ENCODE measurements at regions not wholly inside any gene's neighbourhood (a gene's known extent, or its start where the extent isn't known, plus 50 kb on each side); places are given as distances from the start of the nearest gene placed in this dataset.

GRCh38 chr10:61317706-61318105, 135.5 kb downstream of the TMEM26 start:
- no peak for DNase-seq

GRCh38 chr10:61316676-61317265, 136.4 kb downstream of the TMEM26 start:
- no peak for DNase-seq

- DNase-seq: no peak
Measured at GRCh38 chr10:61314273-61314672, 138.9 kb downstream of the TMEM26 start.

- no peak for DNase-seq
Measured at GRCh38 chr10:61313460-61313859, 139.7 kb downstream of the TMEM26 start.

- DNase-seq: no peak
Measured at GRCh38 chr10:61304746-61305145, 148.4 kb downstream of the TMEM26 start.

GRCh38 chr10:61302124-61302523, 151.1 kb downstream of the TMEM26 start:
- DNase-seq: no peak

- no peak for DNase-seq
Measured at GRCh38 chr10:61301575-61301974, 151.6 kb downstream of the TMEM26 start.

- DNase-seq: no peak
Measured at GRCh38 chr10:61299841-61300240, 153.3 kb downstream of the TMEM26 start.

- DNase-seq: no peak
Measured at GRCh38 chr10:61299156-61299555, 154.0 kb downstream of the TMEM26 start.

GRCh38 chr10:61298194-61298593, 155.0 kb downstream of the TMEM26 start:
- DNase-seq: no peak

- no peak for DNase-seq
Measured at GRCh38 chr10:61296161-61296560, 157.0 kb downstream of the TMEM26 start.

GRCh38 chr10:61294131-61294530, 159.1 kb downstream of the TMEM26 start:
- no peak for DNase-seq

GRCh38 chr10:61289813-61290212, 163.4 kb downstream of the TMEM26 start:
- no peak for DNase-seq

- no peak for DNase-seq
Measured at GRCh38 chr10:61286686-61287085, 166.5 kb downstream of the TMEM26 start.

GRCh38 chr10:61285749-61286148, 167.4 kb downstream of the TMEM26 start:
- no peak for DNase-seq

- peak; percentile 48 for DNase-seq
Measured at GRCh38 chr10:61284222-61284890, 168.8 kb downstream of the TMEM26 start.

GRCh38 chr10:61283481-61284221, 169.5 kb downstream of the TMEM26 start:
- no peak for DNase-seq

GRCh38 chr10:61283066-61283465, 170.1 kb downstream of the TMEM26 start:
- DNase-seq: no peak

GRCh38 chr10:61280303-61280702, 172.9 kb downstream of the TMEM26 start:
- no peak for DNase-seq

GRCh38 chr10:61279400-61279799, 173.8 kb downstream of the TMEM26 start:
- no peak for DNase-seq

GRCh38 chr10:61278556-61278955, 174.6 kb downstream of the TMEM26 start:
- DNase-seq: no peak

- DNase-seq: no peak
Measured at GRCh38 chr10:61272781-61273180, 180.4 kb downstream of the TMEM26 start.

GRCh38 chr10:61271127-61271780, 181.9 kb downstream of the TMEM26 start:
- no peak for DNase-seq

- no peak for DNase-seq
Measured at GRCh38 chr10:61263518-61263917, 189.7 kb downstream of the TMEM26 start.

All from NCI-H2227 treated with DMSO at 0.1 percent for 48 hours (cell line).